ENCODE measurements at regions not wholly inside any gene's neighbourhood (a gene's known extent, or its start where the extent isn't known, plus 50 kb on each side); places are given as distances from the start of the nearest gene placed in this dataset.

DNA sequence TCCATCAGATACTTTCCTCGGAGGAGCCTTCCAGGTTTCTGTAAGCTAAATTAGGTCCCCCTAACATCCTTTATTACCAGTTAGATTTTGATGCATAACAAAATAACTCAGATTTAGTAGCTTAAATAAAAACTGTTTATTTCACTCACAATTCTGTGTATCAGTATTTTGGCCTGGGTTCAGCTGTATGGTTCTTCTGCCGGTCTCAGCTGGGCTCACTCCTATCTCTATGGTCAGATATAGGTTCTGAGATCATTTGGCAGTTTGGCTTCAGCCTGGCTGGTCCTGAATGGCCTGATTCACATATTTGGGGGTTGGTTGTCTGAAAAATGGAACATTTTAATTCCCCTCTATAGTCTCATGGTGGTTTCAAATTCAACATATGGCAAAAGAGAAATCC lies 1125.3 kb downstream of the TBL1XR1 start:
- TF ChIP-seq, protein P1, sequence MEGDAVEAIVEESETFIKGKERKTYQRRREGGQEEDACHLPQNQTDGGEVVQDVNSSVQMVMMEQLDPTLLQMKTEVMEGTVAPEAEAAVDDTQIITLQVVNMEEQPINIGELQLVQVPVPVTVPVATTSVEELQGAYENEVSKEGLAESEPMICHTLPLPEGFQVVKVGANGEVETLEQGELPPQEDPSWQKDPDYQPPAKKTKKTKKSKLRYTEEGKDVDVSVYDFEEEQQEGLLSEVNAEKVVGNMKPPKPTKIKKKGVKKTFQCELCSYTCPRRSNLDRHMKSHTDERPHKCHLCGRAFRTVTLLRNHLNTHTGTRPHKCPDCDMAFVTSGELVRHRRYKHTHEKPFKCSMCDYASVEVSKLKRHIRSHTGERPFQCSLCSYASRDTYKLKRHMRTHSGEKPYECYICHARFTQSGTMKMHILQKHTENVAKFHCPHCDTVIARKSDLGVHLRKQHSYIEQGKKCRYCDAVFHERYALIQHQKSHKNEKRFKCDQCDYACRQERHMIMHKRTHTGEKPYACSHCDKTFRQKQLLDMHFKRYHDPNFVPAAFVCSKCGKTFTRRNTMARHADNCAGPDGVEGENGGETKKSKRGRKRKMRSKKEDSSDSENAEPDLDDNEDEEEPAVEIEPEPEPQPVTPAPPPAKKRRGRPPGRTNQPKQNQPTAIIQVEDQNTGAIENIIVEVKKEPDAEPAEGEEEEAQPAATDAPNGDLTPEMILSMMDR (IDR thresholded peaks at IDR 0.05; ENCODE audit: low read length, missing control alignments) = no peak
- H3K4me3 ChIP-seq (replicated peaks; ENCODE audit: low read depth, low read length) = no peak overlapping the region
- no peak for DNase-seq (ENCODE audit: low read depth)

DNA sequence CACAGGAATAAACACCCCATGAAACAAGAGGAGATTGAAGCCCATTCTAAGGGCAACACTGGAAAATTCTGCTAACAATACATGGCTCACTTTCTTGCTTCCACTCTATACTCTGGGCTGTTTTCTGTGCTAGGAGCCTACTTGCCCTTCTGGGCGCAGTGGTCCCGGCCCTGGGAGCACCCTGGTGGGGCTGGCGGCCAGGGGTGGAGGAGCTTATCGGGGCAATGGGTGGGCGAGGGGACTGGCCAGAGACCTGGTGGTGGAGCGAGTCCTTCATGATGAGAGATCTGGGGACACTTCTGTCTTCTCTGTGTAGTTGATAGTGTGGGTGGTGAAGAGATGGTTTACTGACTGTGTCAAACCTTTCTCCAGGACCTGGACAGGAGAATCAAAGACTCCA lies 1128.5 kb downstream of the TBL1XR1 start:
- DNase-seq (ENCODE audit: low read depth) = no peak
- TF ChIP-seq, protein P1 (IDR thresholded peaks at IDR 0.05; ENCODE audit: low read length, missing control alignments) = no peak
- H3K4me3 ChIP-seq (replicated peaks; ENCODE audit: low read depth, low read length) = no peak overlapping the region

DNA sequence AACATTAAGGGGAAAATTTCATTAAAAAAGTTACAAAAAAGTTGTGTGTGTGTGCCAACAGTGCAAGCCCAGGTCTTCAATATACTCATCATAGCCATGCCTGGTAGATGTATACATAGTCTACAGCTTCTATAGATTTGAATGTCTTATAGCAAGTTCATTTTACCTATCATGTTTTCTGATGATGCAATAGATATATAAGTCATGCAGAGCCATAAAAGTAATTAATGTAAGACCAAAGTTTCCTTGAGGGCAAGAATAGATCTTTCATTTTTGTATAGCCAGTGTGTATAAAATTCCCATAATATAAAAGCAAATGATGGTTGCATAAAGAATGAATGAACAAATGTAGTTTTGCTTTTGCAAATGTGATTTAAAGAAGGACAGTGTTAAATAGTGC lies 1138.4 kb downstream of the TBL1XR1 start:
- no peak for DNase-seq (ENCODE audit: low read depth)
- TF ChIP-seq, protein P1 (IDR thresholded peaks at IDR 0.05; ENCODE audit: low read length, missing control alignments) = no peak

DNA sequence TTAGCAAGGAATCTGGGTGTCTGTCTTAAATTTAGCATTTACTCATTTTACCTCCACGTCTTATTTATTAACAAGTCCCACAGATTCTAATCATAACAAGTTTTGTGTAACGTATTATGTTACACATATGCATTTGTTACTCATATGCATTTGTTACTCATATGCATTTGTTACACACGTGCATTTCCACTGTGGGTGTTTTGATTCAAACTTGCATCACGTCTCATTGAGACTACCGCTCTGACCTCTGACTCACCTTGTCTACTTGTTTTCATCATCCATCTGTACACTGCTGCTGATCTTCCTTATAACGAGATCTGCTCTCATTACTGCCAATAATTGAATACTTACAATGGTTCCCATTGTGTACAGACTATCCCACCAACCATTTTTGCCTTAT lies 1141.4 kb downstream of the TBL1XR1 start:
- TF ChIP-seq, protein P1 (IDR thresholded peaks at IDR 0.05; ENCODE audit: low read length, missing control alignments) = no peak
- DNase-seq (ENCODE audit: low read depth) = no peak
- no peak overlapping the region for H3K4me3 ChIP-seq (replicated peaks; ENCODE audit: low read depth, low read length)

More for the DNA sequence above, 1138.4 kb downstream of the TBL1XR1 start:
- H3K4me3 ChIP-seq (replicated peaks; ENCODE audit: low read depth, low read length) = no peak overlapping the region

DNA sequence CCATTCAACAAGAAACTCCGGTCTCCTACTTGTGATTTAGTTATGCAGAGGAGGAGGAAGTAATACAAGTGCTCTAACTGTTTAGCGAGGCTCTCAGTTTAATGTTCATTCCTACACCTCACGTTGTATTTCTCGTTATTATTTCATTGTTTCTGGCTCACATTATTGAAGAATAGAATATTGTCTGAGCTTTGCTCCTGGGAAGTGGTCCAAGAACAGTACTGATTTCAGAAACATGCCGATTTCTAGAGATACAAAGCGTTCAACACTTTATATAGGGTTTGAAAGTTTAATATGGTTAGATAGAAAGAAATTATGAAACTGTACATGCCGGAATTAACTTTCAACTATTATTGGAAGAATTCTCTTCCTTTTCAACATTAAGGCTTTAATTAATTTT lies 1145.5 kb downstream of the TBL1XR1 start:
- DNase-seq (ENCODE audit: low read depth) = peak; percentile 3
- no peak overlapping the region for H3K4me3 ChIP-seq (replicated peaks; ENCODE audit: low read depth, low read length)
- TF ChIP-seq, protein P1 (IDR thresholded peaks at IDR 0.05; ENCODE audit: low read length, missing control alignments) = no peak

DNA sequence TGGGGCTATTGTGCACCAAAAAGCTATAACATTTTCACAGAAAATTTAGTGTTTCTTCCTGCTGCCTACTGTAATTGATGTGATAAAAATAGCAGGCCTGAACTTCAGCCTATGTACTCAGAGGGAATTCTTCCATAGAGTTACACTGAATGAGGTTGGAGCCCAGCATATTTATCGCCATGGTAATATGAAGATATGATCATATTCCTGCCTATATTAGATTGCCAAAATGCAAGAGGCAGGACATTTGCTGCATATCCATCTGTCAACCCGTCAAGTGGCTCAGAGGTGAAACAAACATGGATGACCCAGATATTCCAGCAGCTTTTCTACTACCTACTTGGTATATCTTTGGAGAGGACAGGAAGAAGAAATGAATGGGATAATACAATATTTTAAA lies 1150.6 kb downstream of the TBL1XR1 start:
- no peak for DNase-seq (ENCODE audit: low read depth)
- no peak overlapping the region for H3K4me3 ChIP-seq (replicated peaks; ENCODE audit: low read depth, low read length)
- TF ChIP-seq, protein P1 (IDR thresholded peaks at IDR 0.05; ENCODE audit: low read length, missing control alignments) = no peak

DNA sequence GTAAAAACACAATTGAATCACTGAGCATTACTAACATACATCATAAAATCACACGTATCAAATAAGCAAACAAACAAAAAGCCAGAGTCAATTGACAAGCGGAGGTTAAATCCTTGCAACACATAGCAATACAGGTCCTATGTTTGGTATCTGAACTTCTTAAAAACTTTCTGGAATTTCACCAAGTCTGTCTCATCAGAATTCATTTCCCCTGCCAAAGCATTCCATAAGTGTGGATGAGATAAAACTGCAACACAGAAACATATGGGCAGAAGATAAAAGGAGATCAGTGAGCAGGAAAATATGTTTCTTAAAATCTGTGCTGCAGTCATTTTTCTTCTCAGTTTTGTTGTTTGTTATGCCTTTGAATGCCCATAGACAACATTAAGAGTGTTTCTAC lies 1155.5 kb downstream of the TBL1XR1 start:
- DNase-seq (ENCODE audit: low read depth) = peak; percentile 45

More for the DNA sequence above, 1155.5 kb downstream of the TBL1XR1 start:
- H3K4me3 ChIP-seq (replicated peaks; ENCODE audit: low read depth, low read length) = no peak overlapping the region
- TF ChIP-seq, protein P1 (IDR thresholded peaks at IDR 0.05; ENCODE audit: low read length, missing control alignments) = no peak
